ENCODE measurements at regions not wholly inside any gene's neighbourhood (a gene's known extent, or its start where the extent isn't known, plus 50 kb on each side); places are given as distances from the start of the nearest gene placed in this dataset.

- Histone ChIP-seq H3K79me2 (ENCODE audit: insufficient read depth, low read length) (no peaks in the 10 kb centered on the region), H3K4me1 (ENCODE audit: control insufficient read depth in 1 of 2, insufficient read depth in 2 of 2, low read length in 2 of 2) (no peaks in the 10 kb centered on the region), H3K9me2 (ENCODE audit: insufficient read depth) (no peaks in the 10 kb centered on the region), H3K4me2 (ENCODE audit: low read length) (no peak overlapping the region), H2AFZ (ENCODE audit: low read depth, low read length, poor library complexity, severe bottlenecking) (no peak overlapping the region), H3K9me3 (ENCODE audit: control insufficient read depth in 1 of 2, insufficient read depth in 1 of 2, low read depth in 1 of 2, low read length in 2 of 2) (no peaks in the 10 kb centered on the region), H3K27me3 (ENCODE audit: insufficient read depth, low read length) (peaks cover 20% of the 10 kb centered on the region; the same call in 1 of the 2 replicates), H3K4me3 (replicated peaks in 1 of 2; ENCODE audit: low read depth in 1 of 2, low read length in 2 of 2) (no peak overlapping the region), H3K9ac (ENCODE audit: low read length) (no peak overlapping the region), H3K27ac (ENCODE audit: low read depth, low read length) (no peak overlapping the region), H4K20me1 (ENCODE audit: insufficient read depth) (no peaks in the 10 kb centered on the region), H3K36me3 (ENCODE audit: control insufficient read depth in 1 of 2, insufficient read depth in 2 of 2, low read length in 2 of 2) (no peaks in the 10 kb centered on the region)
- intact Hi-C loops (cut with micrococcal nuclease), result no loop called here
- BruUV-seq (replicated peaks), result no TSS peak
- no peak for DNase-seq (ENCODE audit: low read depth, low spot score)
- TF ChIP-seq MAX (IDR thresholded peaks at IDR 0.05), result no peak
- no peak for ATAC-seq
- POLR2A ChIA-PET, result no interaction called here
- RAD21 ChIA-PET (ENCODE audit: low non-redundant PET in 1 of 2, low total read pairs in 2 of 2, uncharacterized antibody in 2 of 2, unreplicated experiment in 2 of 2), result interaction anchor here in 1 of 2 experiments (0.6 kb wide), 1 partner anchor 128 kb away, joined by 3 read pairs; no protein-coding TSS in a partner anchor
- CTCF ChIA-PET, result no interaction called here
These were observed 115.7 kb downstream of the RAB11FIP2 start for GRCh38 chr10:117931078-117931477.

DNA sequence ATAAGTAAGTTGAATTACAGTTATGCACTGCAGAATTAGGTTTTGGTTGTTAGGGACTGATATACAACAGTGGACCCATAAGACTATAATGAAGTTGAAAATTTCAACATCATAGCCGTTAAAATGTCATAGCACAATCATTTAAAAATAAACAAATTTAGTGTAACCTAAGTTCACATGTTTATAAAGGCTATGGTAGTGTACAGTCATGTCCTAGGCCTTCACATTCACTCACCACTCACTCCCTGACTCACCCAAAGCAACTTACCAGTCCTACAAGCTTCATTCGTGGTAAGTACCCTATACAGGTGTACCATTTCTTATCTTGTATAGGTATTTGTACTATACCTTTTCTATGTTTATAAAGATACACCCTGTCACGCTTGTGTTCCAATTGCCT lies 113.7 kb downstream of the RAB11FIP2 start:
- Histone ChIP-seq H3K9me3 (ENCODE audit: control insufficient read depth in 1 of 2, insufficient read depth in 1 of 2, low read depth in 1 of 2, low read length in 2 of 2) (no peaks in the 10 kb centered on the region), H2AFZ (ENCODE audit: low read depth, low read length, poor library complexity, severe bottlenecking) (no peak overlapping the region), H3K27me3 (ENCODE audit: insufficient read depth, low read length) (peaks cover 18% of the 10 kb centered on the region), H3K36me3 (ENCODE audit: control insufficient read depth in 1 of 2, insufficient read depth in 2 of 2, low read length in 2 of 2) (no peaks in the 10 kb centered on the region), H3K4me1 (ENCODE audit: control insufficient read depth in 1 of 2, insufficient read depth in 2 of 2, low read length in 2 of 2) (no peaks in the 10 kb centered on the region), H3K4me2 (ENCODE audit: low read length) (no peak overlapping the region), H3K9me2 (ENCODE audit: insufficient read depth) (no peaks in the 10 kb centered on the region), H4K20me1 (ENCODE audit: insufficient read depth) (no peaks in the 10 kb centered on the region), H3K27ac (ENCODE audit: low read depth, low read length) (no peak overlapping the region), H3K9ac (ENCODE audit: low read length) (no peak overlapping the region), H3K79me2 (ENCODE audit: insufficient read depth, low read length) (no peaks in the 10 kb centered on the region), H3K4me3 (replicated peaks in 1 of 2; ENCODE audit: low read depth in 1 of 2, low read length in 2 of 2) (no peak overlapping the region)
- no peak for ATAC-seq
- TF ChIP-seq ELF1 (IDR thresholded peaks at IDR 0.05; ENCODE audit: borderline replicate concordance, low read depth) (no peak), EZH2 (IDR thresholded peaks at IDR 0.05) (no peak), CBX3 (IDR thresholded peaks at IDR 0.05; ENCODE audit: low read depth) (no peak), CEBPB (IDR thresholded peaks at IDR 0.05; ENCODE audit: low read depth) (no peak), EZH2phosphoT487 (IDR thresholded peaks at IDR 0.05; ENCODE audit: borderline replicate concordance) (no peak), FOSL1 (IDR thresholded peaks at IDR 0.05; ENCODE audit: low read depth) (no peak), SP1 (IDR thresholded peaks at IDR 0.05; ENCODE audit: low read depth) (no peak), MAX (IDR thresholded peaks at IDR 0.05) (no peak), POLR2AphosphoS5 (IDR thresholded peaks at IDR 0.05; ENCODE audit: low read depth, low read length) (no peak)
- TF ChIP-seq, protein P1, sequence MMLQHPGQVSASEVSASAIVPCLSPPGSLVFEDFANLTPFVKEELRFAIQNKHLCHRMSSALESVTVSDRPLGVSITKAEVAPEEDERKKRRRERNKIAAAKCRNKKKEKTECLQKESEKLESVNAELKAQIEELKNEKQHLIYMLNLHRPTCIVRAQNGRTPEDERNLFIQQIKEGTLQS (IDR thresholded peaks at IDR 0.05), result no peak
- TF ChIP-seq, protein P2, sequence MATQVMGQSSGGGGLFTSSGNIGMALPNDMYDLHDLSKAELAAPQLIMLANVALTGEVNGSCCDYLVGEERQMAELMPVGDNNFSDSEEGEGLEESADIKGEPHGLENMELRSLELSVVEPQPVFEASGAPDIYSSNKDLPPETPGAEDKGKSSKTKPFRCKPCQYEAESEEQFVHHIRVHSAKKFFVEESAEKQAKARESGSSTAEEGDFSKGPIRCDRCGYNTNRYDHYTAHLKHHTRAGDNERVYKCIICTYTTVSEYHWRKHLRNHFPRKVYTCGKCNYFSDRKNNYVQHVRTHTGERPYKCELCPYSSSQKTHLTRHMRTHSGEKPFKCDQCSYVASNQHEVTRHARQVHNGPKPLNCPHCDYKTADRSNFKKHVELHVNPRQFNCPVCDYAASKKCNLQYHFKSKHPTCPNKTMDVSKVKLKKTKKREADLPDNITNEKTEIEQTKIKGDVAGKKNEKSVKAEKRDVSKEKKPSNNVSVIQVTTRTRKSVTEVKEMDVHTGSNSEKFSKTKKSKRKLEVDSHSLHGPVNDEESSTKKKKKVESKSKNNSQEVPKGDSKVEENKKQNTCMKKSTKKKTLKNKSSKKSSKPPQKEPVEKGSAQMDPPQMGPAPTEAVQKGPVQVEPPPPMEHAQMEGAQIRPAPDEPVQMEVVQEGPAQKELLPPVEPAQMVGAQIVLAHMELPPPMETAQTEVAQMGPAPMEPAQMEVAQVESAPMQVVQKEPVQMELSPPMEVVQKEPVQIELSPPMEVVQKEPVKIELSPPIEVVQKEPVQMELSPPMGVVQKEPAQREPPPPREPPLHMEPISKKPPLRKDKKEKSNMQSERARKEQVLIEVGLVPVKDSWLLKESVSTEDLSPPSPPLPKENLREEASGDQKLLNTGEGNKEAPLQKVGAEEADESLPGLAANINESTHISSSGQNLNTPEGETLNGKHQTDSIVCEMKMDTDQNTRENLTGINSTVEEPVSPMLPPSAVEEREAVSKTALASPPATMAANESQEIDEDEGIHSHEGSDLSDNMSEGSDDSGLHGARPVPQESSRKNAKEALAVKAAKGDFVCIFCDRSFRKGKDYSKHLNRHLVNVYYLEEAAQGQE (IDR thresholded peaks at IDR 0.05; ENCODE audit: low read depth), result no peak
- intact Hi-C loops (cut with micrococcal nuclease), result no loop called here
- CTCF ChIA-PET, result no interaction called here
- no TSS peak for BruUV-seq (replicated peaks)
- POLR2A ChIA-PET, result no interaction called here
- RAD21 ChIA-PET (ENCODE audit: low non-redundant PET in 1 of 2, low total read pairs in 2 of 2, uncharacterized antibody in 2 of 2, unreplicated experiment in 2 of 2), result no interaction called here
- no peak for DNase-seq (ENCODE audit: low read depth, low spot score)
